GM19463 (cell line): ENCODE measurements at regions not wholly inside any gene's neighbourhood (a gene's known extent, or its start where the extent isn't known, plus 50 kb on each side); places are given as distances from the start of the nearest gene placed in this dataset.

Source experiments
- ATAC-seq: cut with Tn5 transposase; IDR thresholded peaks from one replicate; pipeline ENCODE4 v1.9.1; 2021; ENCODE audit warnings: mild to moderate bottlenecking, moderate library complexity; ENCODE audit not compliant: unreplicated experiment

DNA sequence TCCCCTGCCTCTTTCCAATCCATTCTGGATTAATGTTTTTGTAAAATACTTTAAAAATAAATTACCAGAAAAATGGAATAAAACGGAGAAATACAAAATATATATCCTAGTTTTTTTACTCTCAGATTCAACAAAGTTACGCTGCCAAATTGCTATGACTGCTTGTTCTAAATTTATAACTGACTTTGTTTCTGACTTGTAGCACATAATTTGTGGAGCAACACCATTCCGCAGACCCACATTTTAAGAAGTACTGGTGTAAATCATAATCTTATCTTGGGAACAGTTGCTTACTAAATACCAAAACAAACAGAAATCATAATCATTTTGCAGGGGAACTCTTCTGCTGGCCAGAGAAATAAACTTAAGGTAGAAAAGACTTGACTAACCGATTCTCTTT is 339.4 kb upstream of the CBLB start:
- ATAC-seq, result no peak

DNA sequence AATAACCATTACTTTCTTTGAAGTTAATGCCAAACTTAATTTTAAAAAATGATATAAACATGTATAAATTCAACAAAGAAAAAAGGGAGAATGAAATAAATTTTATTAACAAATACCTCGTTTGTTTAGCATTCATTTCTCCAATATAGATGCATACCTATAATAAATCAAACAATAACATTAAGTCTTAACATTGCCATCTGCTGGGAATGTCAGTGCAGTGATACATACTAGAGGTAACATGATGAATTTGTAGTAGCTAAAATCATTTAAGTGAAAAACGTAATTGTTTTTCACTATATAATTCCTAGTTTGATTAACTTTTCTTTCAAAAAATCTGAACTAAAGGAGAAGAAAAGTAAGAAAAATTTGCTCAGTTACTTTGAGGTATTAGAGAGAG is 340.2 kb upstream of the CBLB start:
- ATAC-seq, result no peak

DNA sequence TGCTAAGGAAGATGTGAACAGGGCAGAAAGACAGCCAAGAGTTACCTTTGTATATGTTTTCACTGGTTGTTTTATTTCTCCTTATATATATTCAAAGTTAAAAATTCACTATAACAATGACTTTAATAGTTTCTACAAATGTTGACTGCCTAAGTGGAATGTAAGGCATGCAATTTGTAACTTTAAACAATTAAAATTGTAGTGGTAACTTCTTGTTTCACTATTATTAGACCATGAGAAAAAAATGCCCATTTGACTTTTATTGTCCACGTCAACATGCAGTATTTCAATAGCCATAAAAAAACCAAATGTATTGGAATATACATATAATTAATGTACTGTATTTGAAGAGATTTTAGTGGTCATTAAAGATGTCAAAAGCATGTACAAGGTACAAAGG is 340.7 kb upstream of the CBLB start:
- ATAC-seq, result no peak

DNA sequence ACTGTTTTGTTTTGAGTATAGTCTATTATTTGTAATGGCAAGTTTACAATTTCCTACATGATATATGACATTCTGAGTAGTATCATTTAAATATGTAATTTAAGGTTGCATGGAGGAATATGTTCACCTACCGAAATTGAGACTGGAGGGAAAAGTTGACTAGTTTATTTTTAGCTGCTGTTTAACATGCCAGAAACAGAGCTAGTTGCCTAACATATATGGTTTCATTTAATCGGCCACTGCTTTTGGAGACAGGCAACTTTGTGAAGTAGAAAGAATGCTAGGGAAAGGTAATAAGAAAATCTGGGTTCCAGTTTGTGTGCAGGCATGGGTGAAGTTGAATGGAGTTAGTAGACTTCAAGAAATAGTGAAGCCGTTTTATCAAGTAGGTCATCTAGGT is 342.1 kb upstream of the CBLB start:
- no peak for ATAC-seq

DNA sequence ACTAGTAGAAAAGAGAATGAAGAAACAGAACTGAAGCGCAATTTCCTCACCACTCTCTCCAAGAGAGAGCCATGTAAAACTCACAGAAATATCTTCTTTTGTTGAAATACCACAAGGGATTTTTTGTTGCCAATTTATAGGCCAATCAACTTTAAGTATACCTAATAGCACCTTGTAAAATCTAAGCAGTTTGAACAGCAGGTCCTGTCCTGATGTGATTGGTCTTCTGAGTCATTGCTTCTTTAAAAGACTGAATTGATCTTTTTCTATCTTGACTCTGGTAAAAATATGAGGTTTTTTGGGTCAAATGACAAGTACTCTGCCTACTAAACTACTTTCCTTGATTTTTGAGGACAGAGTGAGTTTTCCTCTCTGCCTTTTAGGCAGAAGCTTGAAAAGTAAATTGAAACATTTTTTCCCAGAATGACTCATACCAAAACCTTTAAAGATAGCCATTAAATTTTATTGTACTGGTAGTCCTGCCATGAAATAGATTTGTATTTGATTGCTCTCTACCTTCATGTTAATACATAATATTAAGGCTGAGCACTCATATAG is 343.9 kb upstream of the CBLB start:
- ATAC-seq, result no peak

DNA sequence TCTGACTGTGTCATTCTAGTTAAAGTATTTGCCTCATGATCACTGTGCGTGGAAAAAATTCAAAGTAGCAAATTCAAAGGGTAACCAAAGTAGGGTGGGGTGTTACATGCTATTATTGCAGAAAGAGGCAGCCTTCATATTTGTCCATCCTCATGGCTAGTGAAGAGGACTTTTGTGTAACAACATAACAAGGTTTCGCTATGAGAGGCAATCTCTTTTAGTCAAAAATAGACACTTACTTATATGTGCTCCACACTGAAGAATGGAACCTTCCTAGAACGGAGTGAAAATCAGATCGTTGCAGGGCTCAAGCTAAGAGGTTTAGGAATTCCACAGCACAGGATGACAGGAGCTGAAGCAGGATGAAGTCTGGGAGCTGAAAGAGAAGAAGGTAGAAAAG is 345.1 kb upstream of the CBLB start:
- ATAC-seq, result no peak

DNA sequence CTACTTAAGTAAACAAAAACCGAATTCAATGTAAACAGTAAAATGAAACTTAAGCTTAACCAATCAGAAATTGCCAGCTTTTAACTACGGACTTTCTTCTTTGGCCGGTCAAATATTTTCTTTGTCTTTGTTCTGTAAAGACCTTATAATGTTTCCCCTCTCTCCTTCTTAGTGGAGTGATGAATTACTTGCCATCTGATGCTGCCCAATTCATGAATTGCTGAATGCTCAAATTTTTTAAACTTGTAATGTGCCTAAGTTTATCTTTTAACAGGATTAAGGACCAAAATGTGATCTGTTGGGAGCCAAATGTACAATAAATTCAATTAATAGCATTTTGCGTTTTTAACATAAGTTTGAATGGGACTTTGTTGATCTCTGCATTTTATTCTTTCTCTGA is 345.8 kb upstream of the CBLB start:
- ATAC-seq, result no peak

DNA sequence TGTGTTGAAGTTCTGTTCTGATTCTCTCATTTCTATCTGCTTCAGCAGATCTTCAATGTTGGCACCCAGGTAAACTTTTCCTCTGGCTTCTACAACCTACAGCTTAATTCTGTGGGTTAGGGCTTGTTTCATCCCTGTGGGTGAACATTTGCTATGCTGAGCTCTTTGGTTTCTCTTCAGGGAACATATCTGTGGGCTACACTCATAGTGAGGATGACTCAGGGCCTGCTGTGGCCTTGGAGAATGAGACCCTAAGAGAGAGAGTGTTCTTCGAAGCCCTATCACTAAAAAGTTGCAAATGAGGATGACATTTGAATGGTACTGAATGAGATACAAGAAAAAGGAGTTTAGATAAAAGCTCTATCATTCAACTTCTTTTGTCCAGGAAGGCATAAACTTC is 346.2 kb upstream of the CBLB start:
- no peak for ATAC-seq

DNA sequence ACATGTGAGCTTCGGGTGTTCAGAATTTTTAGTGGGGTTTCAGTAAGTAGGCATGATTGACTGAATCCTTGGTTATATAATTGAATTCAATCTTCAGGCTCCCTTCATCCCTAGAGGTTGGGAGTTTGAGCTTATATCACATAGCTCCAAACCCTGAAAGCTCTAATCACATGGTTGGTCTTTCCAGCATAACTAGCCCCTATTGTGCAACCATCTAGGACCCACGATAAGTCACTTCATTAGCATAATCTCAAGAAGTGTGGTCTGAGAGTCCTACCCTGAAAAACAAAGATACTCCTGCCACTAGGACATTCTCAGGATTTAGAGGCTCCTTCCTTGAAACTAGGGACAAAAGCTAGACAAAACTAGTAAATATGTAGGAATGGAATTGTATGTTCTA is 348.9 kb upstream of the CBLB start:
- no peak for ATAC-seq

DNA sequence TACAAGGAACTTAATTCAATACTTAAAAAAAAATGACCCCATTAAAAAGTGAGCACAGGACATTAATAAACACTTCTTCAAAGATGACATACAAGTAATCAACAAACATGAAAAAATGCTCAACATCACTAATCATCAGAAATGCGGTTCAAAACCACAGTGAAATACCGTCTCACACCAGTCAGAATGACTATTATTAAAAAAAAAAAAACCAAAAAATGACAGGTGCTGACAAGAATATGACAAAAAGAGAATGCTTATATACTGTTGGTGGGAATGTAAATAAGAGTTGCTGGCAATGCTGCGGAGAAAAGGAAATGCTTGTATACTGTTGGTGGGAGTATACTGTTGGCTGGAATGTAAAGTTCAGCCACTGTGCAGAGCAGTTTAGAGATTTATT is 358.3 kb upstream of the CBLB start:
- ATAC-seq, result no peak

DNA sequence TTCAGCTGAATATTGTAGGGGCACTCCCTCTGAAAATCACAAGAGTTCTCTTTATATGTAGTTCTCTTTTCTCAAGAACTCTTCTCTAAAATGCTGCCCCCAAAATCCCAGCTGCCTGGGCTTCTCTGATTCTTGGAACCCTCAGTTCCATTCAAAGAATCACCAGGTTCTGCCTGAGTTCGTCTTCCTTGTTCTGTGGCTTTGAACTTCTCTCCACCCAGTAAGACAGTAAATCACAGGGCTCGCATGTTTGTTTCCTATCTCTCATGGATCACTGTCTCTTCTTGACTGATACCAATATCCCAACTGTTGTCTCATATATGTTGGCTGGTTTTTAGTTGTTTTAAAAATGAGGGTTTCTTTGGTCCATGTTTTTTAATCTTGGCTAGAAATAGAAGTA is 359.5 kb upstream of the CBLB start:
- no peak for ATAC-seq

DNA sequence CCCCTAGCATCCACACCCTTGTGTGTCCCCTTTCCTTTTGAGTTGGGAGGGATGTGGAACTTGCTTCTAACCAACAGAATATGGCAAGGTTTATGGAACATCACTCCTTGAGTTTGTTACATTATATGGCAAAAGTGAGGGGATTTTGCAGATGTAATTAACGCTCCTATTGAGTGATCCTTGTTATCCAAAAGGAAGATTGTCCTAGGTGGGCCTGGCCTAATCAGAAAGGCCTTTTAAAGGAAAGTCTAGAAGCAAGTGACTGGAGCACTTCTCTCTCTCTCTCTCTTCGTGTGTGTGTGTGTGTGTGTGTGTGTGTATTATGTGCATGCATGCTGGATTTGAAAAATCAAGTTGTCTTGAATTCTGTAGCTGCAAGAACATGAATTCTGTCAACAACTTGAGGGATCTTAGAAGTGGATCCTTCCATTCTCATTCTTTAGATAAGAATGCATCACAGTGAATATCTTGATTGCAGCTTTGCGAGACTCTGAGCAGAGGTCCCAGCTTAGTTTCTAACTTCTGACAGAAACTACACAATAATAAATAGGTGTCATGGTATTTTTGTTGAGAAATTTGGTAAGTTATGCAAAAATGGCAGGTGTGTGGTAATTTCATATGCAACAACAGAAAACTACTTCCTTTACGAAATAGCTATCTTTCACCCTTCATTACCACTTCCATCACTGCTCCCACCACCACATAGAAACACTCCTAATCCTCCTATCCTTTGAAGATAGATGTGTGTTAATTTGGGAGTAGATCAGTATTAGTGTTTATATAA is 360.9 kb upstream of the CBLB start:
- ATAC-seq, result no peak

DNA sequence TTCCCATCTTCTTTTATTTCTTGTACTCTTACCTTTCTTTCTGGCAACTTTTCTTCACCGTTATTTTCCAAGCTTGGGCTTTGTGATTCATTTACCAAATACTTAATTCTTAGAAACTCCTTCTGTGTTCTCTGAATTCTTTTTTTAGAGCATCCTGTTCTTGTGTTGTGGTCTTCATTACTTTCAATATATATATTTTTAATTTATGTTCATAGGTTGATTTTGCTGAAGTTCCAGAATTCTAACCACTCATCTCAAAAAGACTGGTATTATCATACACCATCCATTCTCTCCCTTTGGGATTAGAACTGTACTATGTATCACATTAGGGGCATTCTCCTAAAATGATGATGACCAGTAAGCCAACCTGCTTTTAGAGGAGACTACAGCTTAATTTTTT is 362.3 kb upstream of the CBLB start:
- no peak for ATAC-seq

DNA sequence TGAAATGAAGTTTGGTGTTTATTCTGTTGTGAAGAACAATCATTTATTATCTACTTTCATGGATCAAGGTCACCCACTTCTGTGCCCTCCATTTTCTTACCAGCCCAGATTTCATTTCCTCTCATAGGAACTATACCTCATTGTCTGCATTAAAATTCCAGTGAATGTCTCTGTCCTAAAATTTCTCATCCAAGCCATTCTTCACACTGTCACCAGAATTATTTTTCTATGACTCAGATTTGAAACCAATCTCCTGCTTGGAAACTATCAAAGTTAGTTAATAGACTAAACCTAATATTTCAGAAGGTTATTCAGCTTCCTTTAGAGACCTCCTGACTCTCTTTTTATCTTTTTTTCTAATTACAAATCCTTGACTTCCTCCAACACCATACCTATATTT is 364.1 kb upstream of the CBLB start:
- no peak for ATAC-seq

DNA sequence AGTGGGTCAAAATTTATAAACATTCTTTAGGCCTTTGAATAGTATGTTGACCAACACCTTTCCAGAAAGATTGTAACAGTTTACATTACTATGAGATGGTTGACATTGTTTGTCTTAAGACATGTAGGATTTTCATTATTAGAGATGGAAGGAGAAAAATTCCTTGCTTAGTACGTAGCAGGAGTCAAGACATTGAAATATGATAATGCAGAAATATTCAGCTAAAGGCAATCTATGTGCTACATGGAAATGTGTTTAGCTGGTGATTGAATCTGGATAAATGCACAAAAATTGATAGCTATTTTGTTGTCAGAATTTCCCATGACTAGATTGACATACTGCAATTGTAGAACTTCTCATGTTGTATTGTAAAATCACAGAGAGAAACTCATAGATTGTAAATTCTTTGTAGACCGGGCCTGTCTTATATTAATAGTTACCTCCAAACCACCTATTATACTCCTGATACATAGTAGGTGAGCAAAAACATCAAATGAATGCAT is 370.4 kb upstream of the CBLB start:
- no peak for ATAC-seq

DNA sequence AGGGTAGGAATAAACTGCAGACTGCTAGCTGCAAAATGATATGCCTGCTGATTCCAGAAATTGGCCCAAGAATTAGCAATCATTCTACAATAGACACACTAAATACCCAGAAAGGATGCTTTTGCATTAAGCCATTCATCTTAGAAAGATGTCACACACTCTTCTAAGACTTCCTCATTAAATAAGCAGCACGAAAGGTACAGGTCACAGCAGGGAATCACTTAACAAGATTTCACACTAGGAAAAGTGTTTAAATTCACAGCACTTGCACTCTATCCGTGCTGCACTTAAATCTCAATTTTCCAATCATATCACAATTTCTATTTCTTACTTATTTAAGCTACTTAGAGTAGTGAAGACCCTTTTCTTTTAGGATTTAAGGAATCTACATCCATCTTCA is 372.8 kb upstream of the CBLB start:
- no peak for ATAC-seq

DNA sequence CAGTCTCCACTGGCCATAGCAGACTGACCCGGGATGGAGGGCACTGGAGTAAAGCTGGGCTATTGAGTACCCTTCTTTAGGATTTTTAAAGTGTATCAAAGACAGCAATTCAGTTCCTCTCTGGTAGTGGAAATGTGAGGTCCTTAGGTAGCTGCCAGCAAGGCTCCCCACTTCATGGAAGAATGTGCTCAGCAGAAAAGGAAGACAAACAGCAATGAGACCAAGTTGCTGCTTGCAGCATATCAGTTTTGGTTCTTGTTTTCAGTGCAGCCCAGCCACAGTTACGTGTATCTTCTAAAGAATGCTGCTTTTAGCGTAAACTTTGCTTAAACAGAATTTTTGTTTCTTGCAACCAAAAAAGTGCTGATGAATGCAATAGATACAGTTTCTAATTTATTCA is 374.0 kb upstream of the CBLB start:
- ATAC-seq, result peak; percentile 65

DNA sequence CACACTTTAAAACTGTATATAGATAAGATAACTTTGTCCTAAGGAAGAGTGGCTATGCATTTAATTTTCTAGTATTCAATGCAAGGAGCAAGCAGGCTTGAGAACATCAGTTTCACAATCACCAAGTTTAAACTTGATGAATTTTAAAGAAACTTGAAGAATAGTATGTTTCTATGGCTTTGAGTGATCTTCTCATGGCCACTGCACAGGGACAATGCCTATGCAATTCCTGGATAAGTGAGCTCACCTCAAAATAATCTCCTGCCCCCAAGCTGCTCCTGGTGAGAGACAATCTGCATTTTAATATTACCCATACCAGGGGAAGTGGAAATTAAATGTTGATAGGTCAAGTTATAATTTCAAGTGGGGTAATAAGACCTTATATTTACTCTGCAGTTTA is 376.6 kb upstream of the CBLB start:
- ATAC-seq, result no peak

DNA sequence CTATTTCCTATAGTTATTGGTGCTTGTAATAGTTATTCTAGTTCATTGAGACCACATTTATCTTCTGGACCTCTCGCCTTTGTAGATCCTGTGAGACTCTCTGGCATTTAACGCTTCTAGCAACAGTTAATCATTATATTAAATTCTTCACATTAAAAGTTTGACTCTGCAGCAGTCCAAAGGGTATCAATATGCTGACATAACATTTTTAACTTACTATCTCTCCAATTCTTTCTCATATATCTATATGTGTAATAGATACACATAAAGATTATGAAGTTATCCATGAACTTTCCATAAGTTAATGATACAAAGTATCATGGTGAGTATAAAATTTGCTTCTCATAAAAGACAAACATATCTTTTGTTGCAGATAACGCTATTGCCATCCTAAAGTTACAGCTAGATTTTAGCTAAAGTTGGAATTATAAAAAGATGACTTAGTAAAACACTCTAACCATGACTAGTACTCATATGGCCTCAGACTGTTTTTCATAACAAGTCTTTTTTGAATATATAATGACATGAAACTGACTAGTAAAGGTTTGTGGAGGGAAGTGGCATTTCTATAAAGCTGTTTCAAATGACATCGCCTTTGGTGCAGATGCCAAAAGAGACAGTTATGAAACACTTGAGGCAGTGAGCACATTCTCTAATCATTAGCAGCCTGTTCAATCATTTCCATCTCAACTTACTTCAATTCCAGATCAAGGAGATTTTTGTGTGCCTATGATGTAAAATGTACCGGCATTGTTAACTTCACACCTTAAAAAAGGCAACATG is 379.3 kb upstream of the CBLB start:
- peak; percentile 75 for ATAC-seq

DNA sequence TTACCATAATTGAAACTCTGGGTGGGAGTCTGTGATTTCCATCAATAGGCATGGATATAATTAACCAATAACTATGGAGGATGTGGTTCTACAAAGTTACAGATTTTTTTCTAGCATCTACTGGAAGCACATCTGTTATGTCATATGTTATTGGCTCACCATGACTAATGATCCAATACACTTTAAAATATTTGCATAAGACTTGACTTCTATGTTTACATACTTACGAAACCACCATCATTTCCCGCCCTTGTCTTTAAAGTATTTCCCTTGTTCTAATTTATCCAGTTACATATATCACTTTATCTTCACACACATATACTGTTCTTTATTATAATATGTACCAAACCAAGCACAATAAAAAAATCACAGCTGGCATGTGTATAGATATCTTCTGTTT is 380.3 kb upstream of the CBLB start:
- no peak for ATAC-seq

DNA sequence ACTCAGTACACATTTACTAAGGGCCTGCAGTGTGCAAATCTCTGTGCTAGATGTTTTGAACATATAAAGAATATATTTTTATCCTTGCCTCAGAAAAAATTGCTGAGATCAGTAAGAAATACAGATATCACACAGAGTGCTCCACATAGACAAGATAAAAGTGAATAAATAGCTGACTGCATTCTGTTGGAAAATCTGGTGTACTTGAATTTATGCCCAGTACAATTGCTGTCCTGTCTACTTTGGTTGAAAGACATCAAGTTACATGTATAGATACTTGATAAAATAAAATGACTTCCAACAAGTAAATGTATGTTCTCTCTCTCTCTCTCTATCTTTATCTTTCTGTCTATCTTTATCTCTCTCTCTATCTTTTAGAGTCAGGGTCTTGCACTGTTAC is 381.2 kb upstream of the CBLB start:
- ATAC-seq, result no peak
